GM19238 (cell line): ENCODE measurements at regions not wholly inside any gene's neighbourhood (a gene's known extent, or its start where the extent isn't known, plus 50 kb on each side); places are given as distances from the start of the nearest gene placed in this dataset.
"Not testable (repeated sequence)": the region's sequence is repeated elsewhere in the genome, so short reads cannot be mapped to it uniquely, and the experiment has no call there.

ENCODE experiments used
- DNase-seq: peaks from one replicate; pipeline ENCODE4 v3.0.0; 2011; ENCODE audit warnings: low spot score; ENCODE audit not compliant: insufficient read length

DNA sequence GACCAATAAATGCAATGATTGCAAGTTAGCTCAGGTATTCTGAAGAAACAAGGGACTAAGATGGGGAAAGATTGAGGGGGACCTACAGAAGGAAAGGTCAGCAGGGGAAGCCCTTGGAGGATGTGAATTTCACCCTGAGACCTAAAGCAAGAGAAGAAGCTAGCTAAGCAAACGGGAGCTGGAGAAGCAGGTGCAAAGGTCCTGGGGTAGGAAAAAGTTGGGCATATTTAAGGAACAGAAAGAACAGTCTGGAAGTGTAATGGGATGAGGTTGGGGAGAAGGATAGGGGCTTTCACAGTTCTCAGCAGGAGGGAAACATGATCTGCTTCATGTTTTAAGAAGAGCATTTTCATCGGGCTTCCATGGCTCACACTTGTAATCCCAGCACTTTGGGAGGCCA, 89.7 kb upstream of the SLC45A1 start:
- DNase-seq: no peak

DNA sequence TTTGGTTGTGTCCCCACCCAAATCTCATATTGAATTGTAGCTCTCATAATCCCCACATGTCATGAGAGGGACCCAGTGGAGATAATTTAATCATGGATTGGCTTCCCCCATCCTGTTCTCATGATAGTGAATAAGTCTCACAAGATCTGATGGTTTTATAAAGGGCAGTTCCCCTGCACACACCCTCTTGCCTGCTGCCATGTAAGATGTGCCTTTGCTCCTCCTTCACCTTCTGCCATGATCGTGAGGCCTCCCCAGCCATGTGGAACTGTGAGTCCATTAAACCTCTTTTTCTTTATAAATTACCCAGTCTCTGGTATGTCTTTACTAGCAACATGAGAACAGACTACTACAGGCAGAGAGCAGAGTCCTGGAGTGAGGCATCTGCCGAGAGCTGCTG, 90.2 kb upstream of the SLC45A1 start:
- DNase-seq: not testable (repeated sequence)

DNA sequence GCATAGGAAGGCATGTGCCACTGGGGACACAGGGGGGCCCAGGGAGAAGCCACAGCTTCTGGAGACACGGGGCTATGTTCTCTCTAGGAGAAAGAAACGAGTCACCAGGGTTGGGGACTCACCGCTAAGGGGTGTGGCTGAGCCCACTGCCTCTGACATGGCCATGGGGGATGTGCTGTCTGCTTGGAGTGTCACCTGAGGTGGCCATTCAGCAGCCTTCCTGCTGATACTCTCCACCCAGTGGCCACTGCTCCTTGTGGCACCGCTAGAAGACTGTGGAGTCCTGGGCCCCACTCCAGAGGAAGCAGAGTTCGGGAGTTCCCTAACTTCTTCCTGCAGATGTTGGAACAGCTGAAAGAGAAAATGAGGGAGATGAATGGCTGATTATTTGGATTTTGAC, 91.2 kb upstream of the SLC45A1 start:
- DNase-seq: no peak

DNA sequence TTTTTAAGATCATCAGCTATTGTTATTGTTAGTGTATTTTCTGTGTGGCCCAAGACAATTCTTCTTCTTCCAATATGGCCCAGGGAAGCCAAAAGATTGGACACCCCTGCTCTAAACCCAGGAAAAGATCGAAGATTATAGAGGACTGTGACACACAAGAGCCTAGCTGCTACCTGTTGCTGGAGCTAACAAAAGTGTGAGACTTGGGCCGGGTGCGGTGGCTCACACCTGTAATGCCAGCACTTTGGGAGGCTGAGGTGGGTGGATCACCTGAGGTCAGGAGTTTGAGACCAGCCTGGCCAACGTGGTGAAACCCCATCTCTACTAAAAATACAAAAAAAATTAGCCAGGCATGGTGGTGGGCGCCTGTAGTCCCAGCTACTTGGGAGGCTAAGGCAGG, 91.9 kb upstream of the SLC45A1 start:
- not testable (repeated sequence) for DNase-seq

DNA sequence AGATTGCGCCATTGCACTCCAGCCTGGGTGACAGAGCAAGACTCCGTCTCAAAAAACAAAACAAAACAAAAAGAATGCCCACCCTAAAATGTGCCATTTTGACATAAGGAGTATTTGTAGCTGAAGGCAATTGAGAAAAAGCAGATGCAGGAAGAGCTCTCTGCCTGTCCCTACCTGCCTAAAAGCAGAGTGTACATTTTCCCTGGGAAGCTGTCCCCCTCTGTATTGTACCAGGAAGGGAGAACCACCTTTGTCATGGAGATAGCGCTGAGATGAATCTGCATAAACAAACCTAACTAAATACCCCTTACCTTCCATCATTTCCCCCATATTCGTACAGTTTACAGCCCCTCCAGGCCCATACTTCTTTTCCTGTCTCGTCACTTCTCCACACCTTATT, 94.4 kb upstream of the SLC45A1 start:
- no peak for DNase-seq

DNA sequence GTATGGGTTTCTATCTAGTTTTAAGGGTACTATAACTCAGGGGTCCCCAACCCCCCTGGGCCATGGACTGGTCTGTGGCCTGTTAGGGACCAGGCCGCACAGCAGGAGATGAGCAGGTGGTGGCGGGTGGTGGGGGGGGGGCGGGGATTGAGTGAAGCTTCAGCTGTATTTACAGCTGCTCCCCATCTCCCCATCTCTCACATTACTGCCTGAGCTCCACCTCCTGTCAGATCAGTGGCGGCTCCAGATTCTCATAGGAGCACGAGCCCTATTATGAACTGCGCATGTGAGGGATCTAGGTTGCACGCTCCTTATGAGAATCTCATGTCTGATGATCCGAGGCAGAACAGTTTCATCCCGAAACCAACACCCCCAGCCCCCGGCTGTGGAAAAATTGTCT, 95.1 kb upstream of the SLC45A1 start:
- DNase-seq: no peak

DNA sequence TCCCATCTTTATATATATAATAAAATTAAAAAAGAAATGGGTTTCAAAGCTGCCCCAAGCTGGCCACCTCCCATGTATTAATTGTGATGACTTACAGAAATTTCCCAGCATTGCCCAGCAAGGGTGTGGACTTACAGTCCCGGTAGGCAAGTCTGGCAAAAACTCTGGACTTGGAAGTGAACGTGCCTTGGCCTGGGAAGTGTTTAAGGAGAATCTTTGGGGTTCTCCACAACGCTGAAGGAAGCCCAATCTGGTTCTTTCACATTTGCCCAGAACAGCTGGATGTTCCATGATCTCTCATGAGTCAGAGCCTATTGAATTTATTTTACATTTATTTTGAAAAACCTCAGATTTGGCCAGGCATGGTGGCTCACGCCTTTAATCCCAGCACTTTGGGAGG, 98.4 kb upstream of the SLC45A1 start:
- no peak for DNase-seq

DNA sequence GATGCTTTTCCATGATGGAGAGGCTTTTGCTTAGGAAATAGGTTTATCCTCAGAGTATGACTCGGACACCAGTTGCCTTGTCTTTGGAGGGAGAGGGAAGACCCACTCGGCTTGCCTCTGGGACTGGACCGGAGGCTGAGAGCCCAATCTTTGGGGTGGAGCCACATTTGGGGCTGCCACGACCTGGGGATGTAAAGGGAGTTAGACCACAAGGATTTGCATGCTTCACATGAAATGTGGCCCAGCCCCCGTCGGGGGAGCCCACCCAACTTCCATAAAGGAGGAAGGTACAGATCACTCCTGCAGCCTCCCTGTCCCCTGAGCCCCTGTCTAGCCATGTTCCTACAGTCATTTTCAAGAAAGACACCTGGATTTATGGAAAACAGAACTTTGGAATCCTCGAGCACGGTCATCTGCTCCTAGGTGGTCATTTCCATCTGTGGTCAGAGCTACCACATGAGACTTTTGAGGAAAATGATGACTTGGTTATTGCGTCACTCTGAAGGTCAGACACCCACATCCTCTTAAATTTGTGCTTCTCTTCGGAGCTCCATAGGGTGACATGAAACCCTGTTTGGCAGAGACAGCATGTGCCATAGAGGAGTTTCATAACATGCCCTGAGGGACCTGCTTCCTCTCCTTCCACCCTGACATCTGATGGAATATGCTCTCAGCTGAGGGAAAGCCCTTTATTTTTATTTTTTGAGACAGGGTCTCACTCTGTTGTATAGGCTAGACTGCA, 99.4 kb upstream of the SLC45A1 start:
- no peak for DNase-seq

DNA sequence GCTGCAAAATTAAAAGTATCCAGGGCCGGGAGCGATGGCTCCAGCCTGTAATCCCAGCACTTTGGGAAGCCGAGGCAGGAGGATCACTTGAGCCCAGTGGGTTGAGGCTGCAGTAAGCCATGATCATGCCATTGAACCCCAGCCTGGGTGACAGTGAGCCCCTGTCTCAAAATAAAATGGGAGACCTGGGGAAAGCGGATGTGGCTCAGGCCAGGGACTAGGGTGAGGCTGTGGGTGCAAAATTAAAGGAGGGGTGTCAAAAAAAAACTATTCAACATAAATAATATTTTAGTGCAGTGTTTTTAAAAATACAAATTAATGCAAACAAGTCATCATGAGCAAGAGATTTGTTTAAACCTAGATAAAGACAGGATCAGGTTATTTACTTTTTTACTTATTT, 100.1 kb upstream of the SLC45A1 start:
- DNase-seq: no peak

DNA sequence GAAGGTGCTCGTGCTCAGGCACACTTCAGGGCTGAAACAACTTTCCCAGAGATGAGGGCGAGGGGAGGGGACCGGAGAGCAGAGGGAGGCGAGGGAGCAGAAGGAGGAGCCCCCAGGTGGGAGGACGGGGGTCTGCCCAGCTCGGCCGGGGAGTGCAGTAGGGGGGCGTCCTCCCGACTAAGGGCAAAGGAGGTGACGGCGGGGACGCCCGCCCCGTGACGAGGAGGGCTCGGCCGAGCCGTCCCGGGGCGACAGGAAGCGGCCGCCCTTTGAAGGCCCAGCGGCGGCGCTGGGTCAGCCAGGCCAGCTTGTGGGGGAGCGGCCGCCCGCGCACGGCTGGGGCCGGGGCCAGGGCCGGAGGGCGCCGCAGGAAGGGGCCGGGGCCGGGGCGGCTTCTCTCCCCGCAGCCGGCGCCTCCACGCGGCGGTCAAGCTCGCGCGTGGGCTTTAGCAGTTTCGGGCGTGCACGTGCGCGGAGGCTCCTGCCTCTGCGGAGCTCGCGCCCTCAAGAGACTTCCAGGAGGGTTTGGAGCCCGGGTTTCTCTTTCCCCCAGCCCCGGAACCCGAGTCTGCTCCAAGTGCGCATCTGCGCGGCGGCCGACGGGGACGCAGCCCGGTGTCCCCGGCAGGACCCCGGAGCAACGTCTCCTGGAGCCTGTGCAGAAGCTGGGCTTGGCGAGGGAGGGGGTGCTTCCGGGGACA, 100.8 kb upstream of the SLC45A1 start:
- DNase-seq: no peak

DNA sequence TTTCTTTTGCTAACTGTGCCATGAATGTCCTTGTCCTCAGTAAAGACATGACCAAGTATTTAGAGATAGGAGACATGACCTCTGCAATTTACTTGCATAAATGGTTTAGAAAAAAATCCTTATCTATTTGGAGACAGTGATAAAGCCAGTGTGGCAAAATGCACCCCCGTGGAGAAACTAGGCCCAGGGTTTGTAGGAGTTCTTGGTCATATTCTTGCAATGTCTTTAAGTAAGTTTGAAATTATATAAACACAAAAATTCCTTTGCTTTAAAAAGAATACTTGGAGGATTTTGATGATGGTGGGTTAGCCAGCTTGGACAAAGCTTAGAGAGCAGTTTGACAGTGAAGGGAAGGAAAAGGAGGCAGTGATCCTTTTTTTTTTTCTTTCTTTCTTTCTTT, 101.9 kb upstream of the SLC45A1 start:
- no peak for DNase-seq

DNA sequence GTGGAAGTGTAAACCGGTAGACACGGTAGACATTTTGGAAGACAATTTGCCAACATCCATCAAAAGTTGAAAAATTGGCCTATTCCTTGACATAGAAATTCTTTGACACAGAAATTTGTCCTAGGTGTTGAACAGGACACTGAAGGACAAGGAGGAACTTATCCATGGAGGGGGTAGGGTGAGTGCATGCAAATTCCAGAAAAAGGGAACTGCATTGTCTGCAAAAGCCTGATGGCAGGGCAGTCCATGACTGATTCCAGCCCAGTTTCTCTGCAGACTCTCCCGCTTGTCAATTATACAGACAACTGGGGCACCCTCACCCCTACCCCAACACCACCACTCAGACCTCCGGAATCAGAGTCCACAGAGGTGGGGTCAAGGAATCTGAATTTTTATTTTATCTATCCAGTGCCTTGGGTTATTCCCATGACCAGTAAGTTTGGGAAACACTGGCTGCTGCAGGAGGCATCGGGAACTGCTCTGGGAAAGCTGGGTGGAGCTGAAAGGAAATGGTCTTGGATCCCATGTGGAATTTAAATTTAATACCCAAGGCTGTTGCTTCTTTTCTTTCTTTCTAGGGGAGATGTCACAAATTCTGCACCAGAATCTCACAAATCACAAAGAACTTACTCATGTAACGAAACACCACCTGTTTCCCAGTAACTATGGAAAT, 103.3 kb upstream of the SLC45A1 start:
- no peak for DNase-seq

DNA sequence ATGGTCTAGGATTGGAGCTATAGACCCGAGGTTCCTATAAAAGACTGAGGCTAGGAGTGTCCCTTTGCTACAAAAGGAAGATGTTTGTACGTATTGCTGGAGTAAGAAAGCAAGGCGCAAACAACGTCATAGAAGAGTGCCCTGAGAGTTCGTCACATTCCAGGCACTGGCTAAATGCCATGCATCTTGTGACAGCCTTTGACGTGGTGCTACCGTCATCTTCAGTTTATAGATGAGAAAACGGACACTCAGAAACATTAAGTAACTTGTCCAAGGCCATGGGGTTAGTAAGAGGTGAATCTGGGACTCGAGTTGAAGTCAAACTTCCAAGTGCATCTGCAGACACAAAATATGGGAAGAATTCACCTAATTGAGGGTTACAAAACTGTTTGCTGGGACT, 104.2 kb upstream of the SLC45A1 start:
- DNase-seq: no peak

DNA sequence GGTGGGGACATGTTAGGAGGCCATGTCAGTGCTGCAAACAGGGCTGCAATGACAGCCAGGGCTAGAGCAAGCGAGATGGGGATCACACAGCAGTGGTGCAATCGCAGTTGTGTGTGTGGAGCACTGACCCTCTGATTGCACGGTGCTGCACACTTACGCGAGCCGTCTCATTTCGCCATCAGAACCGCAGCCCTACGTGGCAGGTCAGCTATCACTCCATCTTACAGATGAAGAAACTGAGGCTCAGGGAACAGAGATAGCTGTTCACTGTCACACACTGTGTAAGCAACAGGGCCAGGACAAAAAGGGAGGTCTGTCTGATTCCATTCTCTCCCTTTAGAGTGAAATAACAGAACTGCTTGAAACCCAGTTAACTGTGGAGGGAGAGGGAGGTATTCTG, 104.8 kb upstream of the SLC45A1 start:
- no peak for DNase-seq

DNA sequence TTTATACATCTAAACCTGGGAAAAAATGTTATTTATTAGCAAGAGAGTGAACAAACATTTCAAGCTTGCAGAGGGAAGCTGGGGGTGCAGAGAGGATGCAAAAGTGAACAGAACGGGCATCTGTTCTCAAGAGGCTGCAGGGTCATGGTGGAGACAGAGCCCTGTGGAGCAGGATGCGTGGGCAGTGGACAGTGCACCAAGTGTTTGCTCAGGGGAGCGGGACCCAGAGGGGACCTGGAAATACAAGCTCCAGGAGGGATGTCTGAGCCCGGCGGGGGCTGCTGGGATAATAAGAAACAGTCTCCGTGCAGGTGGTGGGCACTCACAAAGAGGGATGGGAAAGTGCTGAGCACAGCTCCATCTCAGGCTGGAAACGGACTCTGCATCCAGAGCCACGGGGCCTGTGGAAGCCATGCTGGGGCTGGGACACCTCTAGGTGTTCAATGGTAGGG, 105.3 kb upstream of the SLC45A1 start:
- no peak for DNase-seq

DNA sequence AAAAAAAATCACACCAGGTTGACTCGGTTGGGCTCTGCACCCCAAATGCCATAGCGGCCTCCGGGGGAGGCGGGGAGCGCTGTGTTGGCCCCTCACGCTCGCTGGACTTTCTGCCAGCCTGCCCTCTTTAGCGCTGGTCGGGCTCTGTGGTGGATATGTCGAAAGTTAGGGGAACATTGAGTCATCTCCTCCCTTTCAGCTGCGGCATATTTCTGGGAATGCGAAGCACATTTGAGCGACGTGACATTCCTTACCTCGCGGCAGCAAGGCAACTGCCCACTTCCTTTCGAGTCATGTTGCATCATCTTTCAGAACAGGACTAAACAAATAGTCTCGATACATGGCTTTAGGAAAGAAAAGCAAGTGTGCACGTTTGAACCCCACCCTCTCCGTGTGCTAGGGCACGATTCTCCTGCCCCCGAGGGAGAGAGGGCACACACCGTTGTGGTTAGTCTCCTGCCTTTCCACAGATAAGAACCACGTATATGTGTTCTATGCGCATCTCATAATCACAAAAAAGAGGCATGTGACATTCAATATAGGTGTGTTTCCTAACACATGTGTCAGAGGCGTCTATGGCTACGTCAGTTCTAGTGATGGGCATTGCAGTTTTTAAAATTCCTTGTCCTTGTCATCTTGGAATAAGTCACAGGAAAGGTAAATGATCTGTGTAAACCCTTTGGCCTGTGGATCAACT, 105.9 kb upstream of the SLC45A1 start:
- DNase-seq: no peak

DNA sequence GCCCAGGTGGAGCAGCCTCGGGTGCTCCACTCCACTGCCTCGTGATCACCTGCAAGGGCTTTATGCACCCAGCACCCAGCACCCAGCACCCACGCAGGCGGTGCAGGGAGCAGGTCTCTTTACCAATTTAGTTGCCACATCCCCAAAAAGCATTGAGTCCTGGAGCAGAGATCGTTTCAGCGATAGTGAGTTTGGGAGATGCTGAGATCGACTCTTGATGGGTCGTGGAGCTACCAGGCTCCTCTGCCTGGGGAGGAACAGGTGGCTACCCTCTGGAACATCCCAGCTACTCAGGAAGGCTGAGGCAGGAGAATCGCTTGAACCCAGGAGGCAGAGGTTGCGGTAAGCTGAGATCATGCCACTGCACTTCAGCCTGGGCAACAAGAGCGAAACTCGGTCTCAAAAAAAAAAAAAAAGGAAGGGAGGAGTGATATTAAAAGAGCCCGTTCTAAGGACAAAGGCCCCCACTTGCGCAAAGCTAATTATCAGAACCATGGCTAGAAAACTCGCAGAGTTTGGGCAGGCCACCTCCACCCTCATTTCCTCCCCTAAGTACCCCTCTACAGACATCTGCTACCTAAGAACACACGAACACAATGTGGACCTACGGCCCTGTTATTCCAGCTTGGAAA, 106.5 kb upstream of the SLC45A1 start:
- no peak for DNase-seq

DNA sequence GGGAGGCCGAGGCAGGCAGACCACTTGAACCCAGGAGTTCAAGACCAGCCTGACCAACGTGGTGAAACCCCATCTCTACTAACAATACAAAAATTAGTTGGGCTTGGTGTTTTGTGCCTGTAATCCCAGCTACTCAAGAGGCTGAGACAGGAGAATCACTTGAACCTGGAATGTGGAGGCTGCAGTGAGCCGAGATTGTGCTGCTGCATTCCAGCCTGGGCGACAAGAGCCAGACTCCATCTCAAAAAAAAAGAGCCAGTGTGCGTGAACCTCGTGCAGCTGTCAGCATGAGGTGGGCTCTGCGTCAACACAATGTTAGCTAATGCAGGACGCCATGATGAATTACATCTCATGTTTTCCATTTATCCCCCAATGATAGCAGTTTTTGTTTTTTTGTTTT, 110.7 kb upstream of the SLC45A1 start:
- DNase-seq: no peak

DNA sequence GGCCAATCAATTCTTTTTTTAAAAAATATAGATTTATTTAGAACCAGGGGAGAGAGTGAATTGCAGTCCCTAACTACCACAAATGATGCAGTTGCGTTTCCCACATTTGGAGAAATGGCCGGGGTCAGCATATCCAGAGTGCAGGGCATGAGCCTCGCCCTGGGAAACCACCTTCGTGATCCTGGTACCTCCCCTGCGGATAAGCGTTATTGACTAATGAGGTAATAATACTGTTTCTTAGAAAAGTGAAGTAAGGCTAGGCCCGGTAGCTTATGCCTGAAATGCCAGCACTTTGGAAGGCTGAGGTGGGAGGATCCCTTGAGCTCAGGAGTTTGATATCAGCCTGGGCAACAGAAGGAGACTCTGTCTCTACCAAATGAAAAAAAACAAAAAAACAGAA, 111.5 kb upstream of the SLC45A1 start:
- no peak for DNase-seq

DNA sequence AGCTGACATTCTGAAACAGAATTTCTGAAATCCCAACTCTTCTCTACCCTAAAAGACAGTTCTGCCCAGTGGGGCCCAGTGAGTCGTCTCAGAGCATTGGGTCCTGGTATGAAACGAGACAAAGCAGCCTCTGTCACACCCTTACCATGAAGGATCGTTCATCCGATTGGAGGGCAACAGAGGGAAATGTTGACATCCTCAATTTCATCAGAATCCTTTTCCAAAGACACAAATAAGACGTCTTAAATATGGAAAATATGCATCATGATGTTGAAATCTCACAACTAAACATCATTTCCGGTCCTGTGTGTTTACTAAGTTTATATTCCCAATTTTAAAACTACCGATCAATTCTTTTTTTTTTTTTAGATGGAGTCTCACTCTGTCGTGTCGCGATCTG, 112.1 kb upstream of the SLC45A1 start:
- no peak for DNase-seq

DNA sequence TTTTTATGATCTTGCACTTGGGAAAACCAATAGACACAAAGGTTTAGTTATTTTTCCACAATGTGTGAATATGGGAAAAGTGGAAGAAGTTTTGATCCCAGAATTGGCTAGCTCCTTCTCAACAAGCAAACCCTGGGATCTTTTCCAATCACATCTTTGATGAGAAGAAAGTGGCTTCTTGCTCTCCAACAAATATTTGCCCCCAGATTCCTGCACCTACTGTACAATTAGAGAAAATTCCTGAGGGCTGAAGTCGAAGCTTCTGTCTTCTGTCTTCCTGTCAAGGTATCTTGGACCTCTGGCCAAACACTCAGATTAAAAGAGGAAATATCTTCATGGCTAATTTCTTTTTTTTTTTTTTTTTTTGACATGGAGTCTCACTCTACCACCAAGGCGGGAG, 113.1 kb upstream of the SLC45A1 start:
- DNase-seq: no peak

DNA sequence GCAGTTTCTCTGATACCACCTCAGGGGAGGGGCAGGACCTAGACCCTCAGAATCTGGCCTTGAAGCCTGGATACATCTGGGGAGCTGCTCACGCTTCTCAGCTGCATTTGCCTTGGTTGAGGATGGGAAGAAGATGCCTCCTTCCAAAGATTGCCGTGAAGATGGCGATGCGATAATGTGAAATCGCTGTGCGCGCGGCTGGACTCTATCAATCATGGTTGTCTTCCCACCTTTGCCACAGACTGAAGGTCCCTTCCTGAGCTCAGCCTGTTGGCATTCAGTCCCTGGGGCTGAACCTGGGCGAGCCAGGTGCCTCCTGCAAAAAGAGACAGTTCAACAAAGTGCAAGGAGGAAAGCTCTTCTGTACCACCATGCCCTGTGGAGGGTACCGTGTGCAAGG, 114.4 kb upstream of the SLC45A1 start:
- no peak for DNase-seq
